ENCODE measurements at regions not wholly inside any gene's neighbourhood (a gene's known extent, or its start where the extent isn't known, plus 50 kb on each side); places are given as distances from the start of the nearest gene placed in this dataset.

- TF ChIP-seq SUZ12 (IDR thresholded peaks at IDR 0.05) (no peak), NFRKB (IDR thresholded peaks at IDR 0.05) (no peak)
Observed at GRCh38 chr6:25035174-25035511, 99.4 kb upstream of the RIPOR2 start.
